ENCODE measurements at regions not wholly inside any gene's neighbourhood (a gene's known extent, or its start where the extent isn't known, plus 50 kb on each side); places are given as distances from the start of the nearest gene placed in this dataset.

- BruUV-seq (replicated peaks), result no TSS peak
- H3K36me3 ChIP-seq (ENCODE audit: control insufficient read depth in 2 of 2, extremely low read depth in 1 of 2, insufficient read depth in 2 of 2, low read length in 2 of 2), result no peaks in the 10 kb centered on the region
- no peak overlapping the region for H3K4me2 ChIP-seq (ENCODE audit: insufficient read depth, low read length)
- FAIRE-seq (no peak), DNase-seq (ENCODE audit: low read depth, low spot score) (no peak)
- no peaks in the 10 kb centered on the region for H3K4me1 ChIP-seq (ENCODE audit: control insufficient read depth, extremely low read depth, insufficient read depth, low read length)
- no peak for TF ChIP-seq MYC (IDR thresholded peaks at IDR 0.05; ENCODE audit: low read depth, low read length)
- TF ChIP-seq POLR2AphosphoS5 (IDR thresholded peaks at IDR 0.05; ENCODE audit: insufficient read depth, low read depth, low read length), result no peak
- TF ChIP-seq CTCF (IDR thresholded peaks at IDR 0.05; ENCODE audit: extremely low read depth in 1 of 2, insufficient read depth in 1 of 2, low read depth in 1 of 2, low read length in 2 of 2), result no peak
- no peak for TF ChIP-seq POLR2A (IDR thresholded peaks at IDR 0.05; ENCODE audit: low read depth, low read length)
- TF ChIP-seq GATA2 (IDR thresholded peaks at IDR 0.05; ENCODE audit: insufficient read depth, insufficient read length, low read depth, low read length), result no peak
- no peak for TF ChIP-seq MAX (IDR thresholded peaks at IDR 0.05; ENCODE audit: insufficient read depth, insufficient read length)
- no peak for TF ChIP-seq EZH2 (IDR thresholded peaks at IDR 0.05; ENCODE audit: borderline replicate concordance, low read depth, low read length, severe bottlenecking)
- no peak for TF ChIP-seq FOS (IDR thresholded peaks at IDR 0.05; ENCODE audit: borderline replicate concordance, insufficient read depth, low read length)
- no peak for TF ChIP-seq JUN (IDR thresholded peaks at IDR 0.05; ENCODE audit: borderline replicate concordance, insufficient read depth, insufficient read length, low read depth)
- no peaks in the 10 kb centered on the region for H3K27me3 ChIP-seq (ENCODE audit: control insufficient read depth in 2 of 2, insufficient read depth in 2 of 2, low read length in 2 of 2)
- dilution Hi-C loops (cut with MboI; ENCODE audit: extremely low pct_ligation_motif_present, low sequenced_read_pairs), result no loop called here
- H3K79me2 ChIP-seq (ENCODE audit: control insufficient read depth, insufficient read depth, low read length), result no peaks in the 10 kb centered on the region
- CTCF ChIA-PET, result no interaction called here
- no peaks in the 10 kb centered on the region for H3K9me3 ChIP-seq (replicated peaks; ENCODE audit: control insufficient read depth, insufficient read depth, low read length)
- H2AFZ ChIP-seq (ENCODE audit: low read depth, low read length), result no peak overlapping the region
- no peak overlapping the region for H3K4me3 ChIP-seq (replicated peaks in 1 of 3; ENCODE audit: insufficient read depth in 1 of 3, low read depth in 1 of 3, low read length in 3 of 3)
- no peak overlapping the region for H3K9ac ChIP-seq (replicated peaks; ENCODE audit: extremely low read depth, insufficient read depth, low read length)
- intact Hi-C loops (cut with micrococcal nuclease), result no loop called here
- no peak overlapping the region for H3K27ac ChIP-seq (ENCODE audit: insufficient read depth, low read depth, low read length)
- H3K9me1 ChIP-seq (replicated peaks; ENCODE audit: control insufficient read depth, extremely low read depth, insufficient read depth, low read length), result no peaks in the 10 kb centered on the region
- POLR2A ChIA-PET, result no interaction called here
- no peaks in the 10 kb centered on the region for H4K20me1 ChIP-seq (replicated peaks; ENCODE audit: control insufficient read depth, extremely low read depth, insufficient read depth, low read length)
These were observed 331.6 kb upstream of the ADAMTS5 start for GRCh38 chr21:27298465-27298864.
